ENCODE measurements at regions not wholly inside any gene's neighbourhood (a gene's known extent, or its start where the extent isn't known, plus 50 kb on each side); places are given as distances from the start of the nearest gene placed in this dataset.

- TF ChIP-seq EZH2 (IDR thresholded peaks at IDR 0.05) (no peak), POLR2AphosphoS5 (IDR thresholded peaks at IDR 0.05; ENCODE audit: borderline replicate concordance, low read depth, low read length) (no peak), FOXP2 (optimal IDR thresholded peaks at IDR 0.05; ENCODE audit: control extremely low read depth, extremely low read length, insufficient read depth) (no peak)
Measured at GRCh38 chr1:198966519-198966918, 327.7 kb downstream of the PTPRC start.

All from SK-N-MC (cell line).